ENCODE measurements at regions not wholly inside any gene's neighbourhood (a gene's known extent, or its start where the extent isn't known, plus 50 kb on each side); places are given as distances from the start of the nearest gene placed in this dataset.
"Not testable (repeated sequence)": the region's sequence is repeated elsewhere in the genome, so short reads cannot be mapped to it uniquely, and the experiment has no call there.

GRCh38 chr4:92241094-92241493 lies 62.7 kb upstream of the GRID2 start:
- DNase-seq = no peak

DNA sequence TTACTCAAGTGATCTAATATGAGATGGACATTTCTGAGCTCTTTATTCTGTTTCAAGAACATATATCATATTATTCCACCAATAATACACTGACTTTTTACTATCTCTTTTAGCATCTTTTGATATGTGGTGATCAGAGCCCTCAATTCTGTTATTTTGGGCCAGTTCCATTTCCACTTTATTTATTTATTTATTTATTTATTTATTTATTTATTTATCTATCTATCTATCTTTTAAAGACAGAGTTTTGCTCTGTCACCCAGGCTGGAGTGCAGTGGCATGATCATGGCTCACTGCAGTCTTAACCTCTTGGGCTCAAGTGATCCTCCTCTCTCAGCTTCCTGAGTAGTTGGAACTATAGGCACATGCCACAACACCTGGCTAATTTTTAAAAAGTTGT lies 57.4 kb upstream of the GRID2 start:
- no peak for DNase-seq

DNA sequence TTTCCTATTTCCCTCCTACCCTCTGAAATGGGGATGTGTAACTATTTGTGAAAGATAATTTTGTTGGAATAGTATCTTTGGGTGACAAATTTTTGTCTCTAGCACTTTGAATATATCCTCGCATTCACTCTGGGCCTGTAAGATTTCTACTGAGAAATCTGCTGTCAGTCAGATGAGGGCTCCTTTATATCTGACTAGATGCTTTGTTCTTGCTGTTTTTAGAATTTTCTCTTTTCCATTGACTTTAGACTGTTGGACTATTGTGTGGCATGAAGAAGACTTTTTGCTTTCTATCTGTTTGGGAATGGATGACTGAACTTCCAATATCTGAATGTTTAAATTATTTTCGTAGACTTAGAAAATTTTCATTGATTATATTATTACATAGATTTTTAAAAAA lies 54.2 kb upstream of the GRID2 start:
- no peak for DNase-seq

DNA sequence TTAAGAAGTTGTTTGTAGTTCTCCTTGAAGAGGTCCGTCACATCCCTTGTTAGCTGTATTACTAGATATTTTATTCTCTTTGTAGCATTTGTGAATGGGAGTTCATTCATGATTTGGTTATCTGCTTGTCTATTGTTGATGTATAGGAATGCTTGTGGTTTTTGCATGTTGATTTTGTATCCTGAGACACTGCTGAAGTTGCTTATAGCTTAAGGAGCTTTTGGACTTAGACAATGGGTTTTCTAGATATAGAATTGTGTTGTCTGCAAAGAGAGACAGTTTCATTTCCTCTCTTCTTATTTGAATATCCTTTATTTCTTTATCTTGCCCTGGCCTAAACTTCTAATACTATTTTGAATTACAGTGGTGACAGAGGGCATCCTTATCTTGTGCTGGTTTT lies 52.1 kb upstream of the GRID2 start:
- no peak for DNase-seq

DNA sequence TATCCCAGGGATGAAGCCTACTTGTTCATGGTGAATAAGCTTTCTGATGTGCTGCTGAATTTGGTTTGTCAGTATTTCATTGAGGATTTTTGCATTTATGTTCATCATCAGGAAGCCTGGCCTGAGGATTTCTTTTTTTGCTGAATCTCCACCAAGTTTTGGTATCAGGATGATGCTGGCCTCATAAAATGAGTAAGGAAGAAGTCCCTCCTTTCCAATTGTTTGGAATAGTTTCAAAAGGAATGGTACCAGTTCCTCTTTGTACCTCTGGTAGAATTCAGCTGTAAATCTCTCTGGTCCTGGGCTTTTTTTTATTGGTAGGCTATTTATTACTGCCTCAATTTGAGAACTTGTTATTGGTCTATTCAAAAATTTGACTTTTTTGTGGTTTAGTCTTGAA lies 51.4 kb upstream of the GRID2 start:
- DNase-seq = not testable (repeated sequence)

DNA sequence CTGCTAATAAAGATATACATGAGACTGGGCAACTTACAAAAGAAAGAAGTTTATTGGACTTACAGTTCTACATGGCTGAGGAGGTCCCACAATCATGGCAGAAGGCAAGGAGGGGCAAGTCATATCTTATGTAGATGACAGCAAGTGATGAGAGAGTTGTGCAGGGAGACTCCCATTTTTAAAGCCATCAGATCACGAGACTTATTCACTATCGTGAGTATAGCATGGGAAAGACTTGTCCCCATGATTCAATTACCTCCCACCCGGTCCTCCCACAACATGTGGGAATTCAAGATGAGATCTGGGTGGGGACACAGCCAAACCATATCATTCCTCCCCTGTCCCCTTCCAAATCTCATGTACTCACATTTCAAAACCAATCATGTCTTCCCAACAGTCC lies 50.9 kb upstream of the GRID2 start:
- no peak for DNase-seq

DNA sequence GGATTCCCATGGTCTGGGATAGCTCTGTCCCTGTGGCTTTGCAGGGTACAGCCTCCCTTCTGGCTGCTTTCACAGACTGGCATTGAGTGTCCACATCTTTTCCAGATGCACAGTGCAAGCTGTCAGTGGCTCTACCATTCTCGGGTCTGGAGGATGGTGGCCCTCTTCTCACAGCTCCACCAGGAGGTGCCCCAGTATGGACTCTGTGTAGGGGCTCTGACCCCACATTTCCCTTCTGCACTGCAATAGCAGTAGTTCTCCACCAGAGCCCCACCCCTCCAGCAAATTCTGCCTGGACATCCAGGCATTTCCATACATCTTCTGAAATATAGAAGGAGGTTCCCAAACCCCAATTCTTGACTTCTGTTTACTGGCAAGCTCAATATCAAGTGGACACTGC lies 50.2 kb upstream of the GRID2 start:
- DNase-seq = no peak
